ENCODE measurements at regions not wholly inside any gene's neighbourhood (a gene's known extent, or its start where the extent isn't known, plus 50 kb on each side); places are given as distances from the start of the nearest gene placed in this dataset.

DNA sequence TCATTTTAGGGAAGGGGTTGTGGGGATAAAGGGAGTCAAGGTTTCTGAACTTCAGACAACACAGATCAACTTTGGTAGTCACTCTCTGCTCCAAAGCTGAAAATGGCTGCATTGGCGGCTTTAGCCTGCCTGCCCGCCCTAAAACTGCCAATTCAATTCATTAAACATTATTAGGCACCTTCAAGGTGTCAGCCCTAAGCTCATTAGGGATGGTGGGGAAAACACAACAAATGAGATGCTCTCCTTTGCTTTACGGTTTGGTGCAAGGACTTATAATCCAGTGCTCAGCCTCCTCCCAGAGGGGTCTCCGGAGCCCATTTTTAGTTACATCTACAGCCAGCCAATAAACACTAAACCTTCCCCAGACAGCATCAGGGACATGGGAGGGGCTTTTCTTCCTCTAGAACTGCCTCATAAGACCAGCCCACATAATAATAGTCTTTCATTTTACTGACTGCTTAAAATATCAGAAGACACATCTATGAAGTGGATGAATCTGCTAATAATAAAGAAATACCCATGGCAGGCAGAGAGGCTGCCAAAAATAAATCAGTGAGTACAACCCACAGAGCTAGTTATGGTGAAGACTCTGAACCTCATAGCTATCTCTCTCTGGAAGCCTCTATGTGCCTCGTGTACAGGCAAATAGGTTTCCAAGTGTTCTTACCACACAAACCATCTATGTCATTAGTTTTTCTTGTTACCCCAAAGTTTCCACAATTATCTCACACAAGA lies 102.8 kb upstream of the NCAM1 start:
- TF ChIP-seq, protein P1, sequence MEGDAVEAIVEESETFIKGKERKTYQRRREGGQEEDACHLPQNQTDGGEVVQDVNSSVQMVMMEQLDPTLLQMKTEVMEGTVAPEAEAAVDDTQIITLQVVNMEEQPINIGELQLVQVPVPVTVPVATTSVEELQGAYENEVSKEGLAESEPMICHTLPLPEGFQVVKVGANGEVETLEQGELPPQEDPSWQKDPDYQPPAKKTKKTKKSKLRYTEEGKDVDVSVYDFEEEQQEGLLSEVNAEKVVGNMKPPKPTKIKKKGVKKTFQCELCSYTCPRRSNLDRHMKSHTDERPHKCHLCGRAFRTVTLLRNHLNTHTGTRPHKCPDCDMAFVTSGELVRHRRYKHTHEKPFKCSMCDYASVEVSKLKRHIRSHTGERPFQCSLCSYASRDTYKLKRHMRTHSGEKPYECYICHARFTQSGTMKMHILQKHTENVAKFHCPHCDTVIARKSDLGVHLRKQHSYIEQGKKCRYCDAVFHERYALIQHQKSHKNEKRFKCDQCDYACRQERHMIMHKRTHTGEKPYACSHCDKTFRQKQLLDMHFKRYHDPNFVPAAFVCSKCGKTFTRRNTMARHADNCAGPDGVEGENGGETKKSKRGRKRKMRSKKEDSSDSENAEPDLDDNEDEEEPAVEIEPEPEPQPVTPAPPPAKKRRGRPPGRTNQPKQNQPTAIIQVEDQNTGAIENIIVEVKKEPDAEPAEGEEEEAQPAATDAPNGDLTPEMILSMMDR (IDR thresholded peaks at IDR 0.05) = no peak
- TF ChIP-seq POLR2A (IDR thresholded peaks at IDR 0.05) = no peak
